KOPT-K1 (cell line): ENCODE measurements at regions not wholly inside any gene's neighbourhood (a gene's known extent, or its start where the extent isn't known, plus 50 kb on each side); places are given as distances from the start of the nearest gene placed in this dataset.

Experiments
- H3K27ac ChIP-seq: fragments of 200-600 bp; sonication (generic); 2 replicates; pipeline ENCODE4 v1.5.1; 2016; ENCODE audit warnings: antibody characterized with exemption, mild to moderate bottlenecking, low read depth, low read length; ENCODE audit not compliant: poor library complexity, severe bottlenecking
- H3K36me3 ChIP-seq: fragments of 200-600 bp; sonication (generic); 2 replicates; pipeline ENCODE4 v1.5.1; 2017; ENCODE audit warnings: antibody characterized with exemption, mild to moderate bottlenecking, low read length, moderate library complexity; ENCODE audit not compliant: insufficient read depth
- H3K9me3 ChIP-seq: fragments of 200-600 bp; sonication (generic); 2 replicates; pipeline ENCODE4 v1.5.1; 2017; ENCODE audit warnings: antibody characterized with exemption, low read length, mild to moderate bottlenecking; ENCODE audit not compliant: insufficient read depth, poor library complexity, severe bottlenecking

GRCh38 chr2:66036948-66037347 is 398.0 kb upstream of the MEIS1 start:
- Histone ChIP-seq H3K9me3 (no peaks in the 10 kb centered on the region), H3K36me3 (no peaks in the 10 kb centered on the region), H3K27ac (no peak overlapping the region)

DNA sequence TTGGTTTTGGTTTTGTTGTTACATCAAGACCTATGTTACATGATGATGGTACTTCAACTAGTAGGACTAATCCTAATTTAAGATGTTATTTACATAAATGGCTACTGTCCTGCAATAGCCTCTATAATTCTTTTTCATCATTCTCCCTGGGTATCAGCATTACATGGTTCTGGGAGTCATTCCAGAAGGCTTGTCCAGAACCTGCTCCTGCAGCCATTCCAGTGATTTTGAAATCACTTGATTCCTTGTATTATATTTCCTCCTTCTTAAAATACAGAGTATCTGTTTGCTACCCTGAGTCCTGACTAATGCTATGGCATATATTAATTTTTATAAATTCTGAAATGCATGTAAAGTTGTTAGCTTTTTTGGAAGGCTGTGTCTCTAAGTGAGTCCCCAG is 400.5 kb upstream of the MEIS1 start:
- no peaks in the 10 kb centered on the region for H3K36me3 ChIP-seq
- no peak overlapping the region for H3K27ac ChIP-seq
- H3K9me3 ChIP-seq = no peaks in the 10 kb centered on the region

- no peak overlapping the region for H3K27ac ChIP-seq
- no peaks in the 10 kb centered on the region for H3K9me3 ChIP-seq
- H3K36me3 ChIP-seq = no peaks in the 10 kb centered on the region
Observed at GRCh38 chr2:66032226-66032775, 402.6 kb upstream of the MEIS1 start.

- Histone ChIP-seq H3K36me3 (no peaks in the 10 kb centered on the region), H3K9me3 (no peaks in the 10 kb centered on the region)
Observed at GRCh38 chr2:66031236-66031635, 403.7 kb upstream of the MEIS1 start.

GRCh38 chr2:66030553-66030952 is 404.4 kb upstream of the MEIS1 start:
- Histone ChIP-seq H3K9me3 (no peaks in the 10 kb centered on the region), H3K27ac (no peak overlapping the region), H3K36me3 (no peaks in the 10 kb centered on the region)

More at GRCh38 chr2:66031236-66031635, 403.7 kb upstream of the MEIS1 start:
- no peak overlapping the region for H3K27ac ChIP-seq

- Histone ChIP-seq H3K36me3 (no peaks in the 10 kb centered on the region), H3K27ac (no peak overlapping the region), H3K9me3 (peaks cover 6% of the 10 kb centered on the region)
Observed at GRCh38 chr2:66024391-66024790, 410.5 kb upstream of the MEIS1 start.

DNA sequence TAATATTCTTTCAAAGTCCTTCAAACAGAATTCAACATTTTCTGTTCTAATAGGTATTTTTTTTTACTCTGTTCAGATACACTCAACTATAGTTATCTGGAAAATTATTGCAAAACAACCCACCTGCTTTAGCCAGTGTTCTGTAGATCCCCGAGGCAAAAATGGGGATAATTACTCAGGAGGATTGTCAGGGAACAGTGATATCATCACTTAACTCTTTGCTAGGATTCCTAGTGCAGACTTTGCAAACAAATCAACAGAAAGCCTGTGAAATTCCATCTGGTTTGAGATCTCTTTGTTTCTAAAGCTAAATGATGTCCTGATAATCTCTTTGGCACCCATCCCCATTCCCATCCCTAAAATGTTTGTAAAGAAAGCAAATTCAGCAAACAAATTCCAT is 413.6 kb upstream of the MEIS1 start:
- peaks cover 6% of the 10 kb centered on the region for H3K9me3 ChIP-seq
- no peak overlapping the region for H3K27ac ChIP-seq
- no peaks in the 10 kb centered on the region for H3K36me3 ChIP-seq

DNA sequence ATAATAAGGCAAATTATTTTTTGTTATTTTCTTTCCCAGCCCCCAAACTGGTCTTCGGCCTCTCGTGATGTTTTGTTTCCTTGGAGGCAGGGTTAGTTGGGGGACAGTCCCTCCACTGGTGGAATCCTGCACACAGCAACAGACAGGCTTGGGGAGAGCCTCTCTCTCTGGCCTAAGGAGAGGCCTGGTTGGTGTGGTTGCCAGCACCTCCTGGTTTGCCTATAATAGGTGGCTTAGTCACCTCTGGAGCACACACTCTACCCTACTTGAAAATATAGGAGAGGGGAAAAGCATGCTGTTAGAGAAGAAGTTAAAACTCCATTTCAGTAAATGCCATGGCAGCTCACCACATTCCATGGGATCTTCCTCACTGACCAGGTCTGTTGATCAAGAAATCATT is 417.2 kb upstream of the MEIS1 start:
- Histone ChIP-seq H3K36me3 (no peaks in the 10 kb centered on the region), H3K27ac (no peak overlapping the region), H3K9me3 (peaks cover 4% of the 10 kb centered on the region)

- no peaks in the 10 kb centered on the region for H3K36me3 ChIP-seq
- no peak overlapping the region for H3K27ac ChIP-seq
- no peaks in the 10 kb centered on the region for H3K9me3 ChIP-seq
Observed at GRCh38 chr2:66014450-66014849, 420.5 kb upstream of the MEIS1 start.

DNA sequence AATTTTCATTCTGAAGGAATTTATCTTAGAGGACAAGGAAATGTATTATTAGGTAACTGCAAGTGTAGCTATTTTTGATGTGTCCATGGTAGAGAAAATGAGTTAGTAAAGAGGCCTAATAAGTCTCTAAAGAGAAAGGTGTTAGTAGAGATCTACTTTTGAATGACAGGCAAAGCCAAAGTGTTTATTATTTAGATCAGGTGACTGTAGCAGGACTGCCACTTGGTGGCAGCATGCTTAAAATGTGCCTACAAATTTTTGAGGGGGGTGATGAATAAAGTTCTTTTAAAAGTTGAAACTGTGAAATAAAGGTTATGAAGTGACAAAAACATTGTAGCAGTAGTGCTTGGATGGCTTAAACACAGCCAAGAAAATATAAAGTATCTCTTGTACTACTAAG is 421.5 kb upstream of the MEIS1 start:
- no peaks in the 10 kb centered on the region for H3K36me3 ChIP-seq
- no peaks in the 10 kb centered on the region for H3K9me3 ChIP-seq
- H3K27ac ChIP-seq = no peak overlapping the region

GRCh38 chr2:66003931-66004330 is 431.0 kb upstream of the MEIS1 start:
- Histone ChIP-seq H3K36me3 (no peaks in the 10 kb centered on the region), H3K9me3 (no peaks in the 10 kb centered on the region)

DNA sequence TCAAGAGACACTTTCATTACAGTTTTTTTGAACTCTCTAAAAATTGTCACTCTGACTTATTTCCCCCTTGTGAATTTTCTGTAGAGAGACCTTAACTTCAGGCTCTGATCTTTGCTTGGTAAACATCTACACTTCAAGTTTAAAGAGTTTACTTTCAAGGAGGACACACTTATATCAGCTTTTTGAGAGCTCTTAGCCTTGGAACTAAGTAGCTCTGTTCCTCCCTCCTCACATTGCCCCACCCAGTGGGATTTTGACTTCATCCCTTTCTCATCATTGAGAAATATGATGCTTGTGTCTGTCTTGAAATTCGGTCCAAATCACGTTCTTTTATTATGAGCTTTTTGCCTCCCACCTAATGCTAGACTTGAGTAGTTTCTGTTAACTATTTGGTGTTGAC is 433.4 kb upstream of the MEIS1 start:
- Histone ChIP-seq H3K36me3 (no peaks in the 10 kb centered on the region), H3K9me3 (no peaks in the 10 kb centered on the region), H3K27ac (no peak overlapping the region)

More at GRCh38 chr2:66003931-66004330, 431.0 kb upstream of the MEIS1 start:
- H3K27ac ChIP-seq = no peak overlapping the region

- Histone ChIP-seq H3K9me3 (no peaks in the 10 kb centered on the region), H3K27ac (no peak overlapping the region), H3K36me3 (no peaks in the 10 kb centered on the region)
Observed at GRCh38 chr2:66000901-66001300, 434.0 kb upstream of the MEIS1 start.

GRCh38 chr2:65999796-66000195 is 435.1 kb upstream of the MEIS1 start:
- Histone ChIP-seq H3K9me3 (no peaks in the 10 kb centered on the region), H3K27ac (no peak overlapping the region), H3K36me3 (no peaks in the 10 kb centered on the region)

DNA sequence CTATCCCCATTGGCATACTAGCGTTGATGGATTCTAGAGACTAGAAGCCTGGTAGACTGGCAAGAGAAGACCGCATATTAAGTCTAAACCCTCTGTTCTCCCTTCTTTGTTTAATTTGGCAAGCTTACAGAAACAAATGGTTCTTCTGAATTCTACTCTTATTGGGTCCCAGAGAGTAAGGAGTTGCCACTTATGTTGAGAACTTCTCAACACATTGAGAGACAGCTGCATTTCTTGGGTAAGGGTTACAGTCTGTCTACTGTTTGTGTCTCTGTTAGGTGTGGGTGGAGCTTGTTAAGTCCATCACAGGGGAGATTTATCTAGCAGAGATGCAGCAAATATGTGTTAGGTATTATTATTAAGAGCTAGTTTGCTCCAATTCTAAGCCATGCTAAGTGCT is 435.8 kb upstream of the MEIS1 start:
- Histone ChIP-seq H3K27ac (no peak overlapping the region), H3K36me3 (no peaks in the 10 kb centered on the region)

GRCh38 chr2:65997961-65998360 is 437.0 kb upstream of the MEIS1 start:
- no peaks in the 10 kb centered on the region for H3K36me3 ChIP-seq
- H3K9me3 ChIP-seq = no peaks in the 10 kb centered on the region
- H3K27ac ChIP-seq = no peak overlapping the region

More for the DNA sequence above, 435.8 kb upstream of the MEIS1 start:
- no peaks in the 10 kb centered on the region for H3K9me3 ChIP-seq
